GM21737 (cell line): ENCODE measurements at regions not wholly inside any gene's neighbourhood (a gene's known extent, or its start where the extent isn't known, plus 50 kb on each side); places are given as distances from the start of the nearest gene placed in this dataset.
"Not testable (repeated sequence)": the region's sequence is repeated elsewhere in the genome, so short reads cannot be mapped to it uniquely, and the experiment has no call there.

Experiments
- ATAC-seq: cut with Tn5 transposase; IDR thresholded peaks from one replicate; pipeline ENCODE4 v1.9.1; 2021; ENCODE audit warnings: mild to moderate bottlenecking, moderate library complexity; ENCODE audit not compliant: unreplicated experiment

- ATAC-seq: no peak
Observed at GRCh38 chr5:135160036-135160675, 126.1 kb upstream of the PITX1 start.

- no peak for ATAC-seq
Observed at GRCh38 chr5:135159626-135160025, 125.6 kb upstream of the PITX1 start.

GRCh38 chr5:135158982-135159381 lies 125.0 kb upstream of the PITX1 start:
- ATAC-seq: no peak

GRCh38 chr5:135158314-135158697 lies 124.3 kb upstream of the PITX1 start:
- no peak for ATAC-seq

- ATAC-seq: no peak
Observed at GRCh38 chr5:135157421-135158313, 123.6 kb upstream of the PITX1 start.

- ATAC-seq: no peak
Observed at GRCh38 chr5:135156715-135157404, 122.8 kb upstream of the PITX1 start.

- no peak for ATAC-seq
Observed at GRCh38 chr5:135156337-135156714, 122.3 kb upstream of the PITX1 start.

GRCh38 chr5:135155616-135156214 lies 121.7 kb upstream of the PITX1 start:
- no peak for ATAC-seq

- no peak for ATAC-seq
Observed at GRCh38 chr5:135154961-135155360, 120.9 kb upstream of the PITX1 start.

GRCh38 chr5:135154197-135154596 lies 120.2 kb upstream of the PITX1 start:
- no peak for ATAC-seq

GRCh38 chr5:135153661-135154060 lies 119.6 kb upstream of the PITX1 start:
- ATAC-seq: no peak

- ATAC-seq: no peak
Observed at GRCh38 chr5:135153259-135153658, 119.2 kb upstream of the PITX1 start.

- not testable (repeated sequence) for ATAC-seq
Observed at GRCh38 chr5:135151660-135152059, 117.6 kb upstream of the PITX1 start.

GRCh38 chr5:135151256-135151655 lies 117.2 kb upstream of the PITX1 start:
- ATAC-seq: no peak

GRCh38 chr5:135150767-135151166 lies 116.7 kb upstream of the PITX1 start:
- ATAC-seq: no peak

- no peak for ATAC-seq
Observed at GRCh38 chr5:135149956-135150723, 116.1 kb upstream of the PITX1 start.

GRCh38 chr5:135149229-135149955 lies 115.4 kb upstream of the PITX1 start:
- ATAC-seq: no peak

- no peak for ATAC-seq
Observed at GRCh38 chr5:135147294-135148090, 113.5 kb upstream of the PITX1 start.

GRCh38 chr5:135145985-135146384 lies 112.0 kb upstream of the PITX1 start:
- ATAC-seq: no peak
